ENCODE measurements at regions not wholly inside any gene's neighbourhood (a gene's known extent, or its start where the extent isn't known, plus 50 kb on each side); places are given as distances from the start of the nearest gene placed in this dataset.

DNA sequence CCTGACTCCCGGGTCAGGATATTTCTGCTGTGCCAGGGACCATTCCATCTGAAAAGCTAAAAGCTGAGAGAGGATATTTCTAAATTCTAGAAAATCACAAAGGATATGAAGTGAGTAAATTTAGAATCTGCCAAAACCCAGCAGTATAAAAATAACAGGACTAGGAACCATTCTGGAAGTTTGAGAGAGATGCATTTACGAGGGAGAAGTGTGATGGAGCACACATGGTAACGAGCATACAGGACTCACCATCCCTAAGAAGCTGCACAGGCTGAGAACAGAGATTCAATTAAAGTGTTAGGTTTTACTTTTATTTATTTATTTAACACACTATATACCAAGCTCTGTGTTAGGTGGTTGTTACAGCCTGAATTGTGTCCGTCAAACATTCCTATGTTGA lies 116.3 kb downstream of the GLUL start:
- Mint-ChIP-seq H3K36me3 (ENCODE audit: low read depth) (no peaks in the 10 kb centered on the region), H3K27me3 (ENCODE audit: low read depth) (no peaks in the 10 kb centered on the region), H3K4me3 (no peak overlapping the region), H3K9me3 (no peaks in the 10 kb centered on the region), H3K4me1 (no peaks in the 10 kb centered on the region), H3K27ac (no peak overlapping the region)
- TF ChIP-seq, protein P1, sequence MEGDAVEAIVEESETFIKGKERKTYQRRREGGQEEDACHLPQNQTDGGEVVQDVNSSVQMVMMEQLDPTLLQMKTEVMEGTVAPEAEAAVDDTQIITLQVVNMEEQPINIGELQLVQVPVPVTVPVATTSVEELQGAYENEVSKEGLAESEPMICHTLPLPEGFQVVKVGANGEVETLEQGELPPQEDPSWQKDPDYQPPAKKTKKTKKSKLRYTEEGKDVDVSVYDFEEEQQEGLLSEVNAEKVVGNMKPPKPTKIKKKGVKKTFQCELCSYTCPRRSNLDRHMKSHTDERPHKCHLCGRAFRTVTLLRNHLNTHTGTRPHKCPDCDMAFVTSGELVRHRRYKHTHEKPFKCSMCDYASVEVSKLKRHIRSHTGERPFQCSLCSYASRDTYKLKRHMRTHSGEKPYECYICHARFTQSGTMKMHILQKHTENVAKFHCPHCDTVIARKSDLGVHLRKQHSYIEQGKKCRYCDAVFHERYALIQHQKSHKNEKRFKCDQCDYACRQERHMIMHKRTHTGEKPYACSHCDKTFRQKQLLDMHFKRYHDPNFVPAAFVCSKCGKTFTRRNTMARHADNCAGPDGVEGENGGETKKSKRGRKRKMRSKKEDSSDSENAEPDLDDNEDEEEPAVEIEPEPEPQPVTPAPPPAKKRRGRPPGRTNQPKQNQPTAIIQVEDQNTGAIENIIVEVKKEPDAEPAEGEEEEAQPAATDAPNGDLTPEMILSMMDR (IDR thresholded peaks at IDR 0.05; ENCODE audit: unreplicated experiment in 3 of 3) = no peak

DNA sequence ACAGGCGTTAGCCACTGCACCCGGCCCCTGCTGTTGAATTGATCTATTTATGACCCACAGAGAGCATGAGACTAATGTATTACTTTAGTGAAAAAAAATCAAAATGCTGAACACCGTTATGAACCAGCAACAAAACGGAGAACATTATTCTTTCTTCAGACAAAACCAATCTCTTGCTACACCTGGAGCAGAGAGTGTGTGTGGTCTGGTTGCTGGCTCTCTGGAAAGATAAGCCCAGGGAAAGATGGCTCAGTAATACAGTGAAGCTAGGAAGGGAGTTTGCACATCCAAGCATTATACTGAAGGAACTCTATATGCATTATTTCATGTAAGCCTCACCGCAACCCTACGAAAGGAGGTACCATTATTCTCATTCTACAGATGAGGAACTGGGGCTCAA lies 117.0 kb downstream of the GLUL start:
- no peak overlapping the region for H3K27ac Mint-ChIP-seq
- no peaks in the 10 kb centered on the region for H3K27me3 Mint-ChIP-seq (ENCODE audit: low read depth)
- no peaks in the 10 kb centered on the region for H3K36me3 Mint-ChIP-seq (ENCODE audit: low read depth)
- TF ChIP-seq, protein P1 (IDR thresholded peaks at IDR 0.05; ENCODE audit: unreplicated experiment in 3 of 3) = no peak
- no peaks in the 10 kb centered on the region for H3K9me3 Mint-ChIP-seq
- no peak overlapping the region for H3K4me3 Mint-ChIP-seq
- H3K4me1 Mint-ChIP-seq = no peaks in the 10 kb centered on the region

DNA sequence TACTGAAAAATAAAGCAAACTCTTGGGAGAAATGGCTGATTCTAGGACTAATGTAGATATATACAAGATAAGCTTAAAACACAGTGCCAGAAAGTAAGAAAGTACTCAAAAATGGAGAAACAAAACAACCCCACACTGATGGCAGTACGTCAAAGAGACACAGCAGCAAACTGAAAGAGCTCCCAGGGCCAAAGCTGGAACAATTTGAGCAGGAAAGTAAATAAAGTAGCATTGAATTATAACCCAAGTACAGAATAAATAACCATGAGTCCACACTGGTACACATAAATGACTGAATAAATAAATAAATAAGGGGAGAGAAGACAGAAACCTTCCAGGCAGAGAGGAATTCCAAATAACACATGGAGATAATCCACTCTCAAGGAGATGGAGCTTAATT lies 120.9 kb downstream of the GLUL start:
- Mint-ChIP-seq H3K4me1 (no peaks in the 10 kb centered on the region), H3K4me3 (no peak overlapping the region), H3K36me3 (ENCODE audit: low read depth) (no peaks in the 10 kb centered on the region), H3K9me3 (no peaks in the 10 kb centered on the region), H3K27me3 (ENCODE audit: low read depth) (no peaks in the 10 kb centered on the region), H3K27ac (no peak overlapping the region)
- TF ChIP-seq, protein P1 (IDR thresholded peaks at IDR 0.05; ENCODE audit: unreplicated experiment in 3 of 3) = no peak

DNA sequence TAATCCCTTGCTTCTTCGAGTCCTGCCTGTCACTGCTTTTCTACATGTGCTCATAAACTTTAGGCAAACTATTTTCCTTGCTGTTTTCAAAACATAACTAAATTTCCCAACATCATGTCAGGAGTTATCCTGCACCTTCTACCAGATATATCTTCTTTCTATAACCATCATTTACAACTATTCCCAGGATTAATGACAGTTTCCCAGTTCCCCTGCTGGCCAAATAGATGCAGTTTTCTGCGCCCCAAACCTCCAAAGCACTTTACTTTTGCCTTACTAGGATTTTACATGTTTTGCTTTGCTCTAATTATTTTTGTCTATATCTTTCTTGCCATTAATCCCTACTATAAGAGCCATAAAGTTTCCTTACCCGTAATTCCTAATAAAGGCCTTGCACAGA lies 122.5 kb downstream of the GLUL start:
- no peaks in the 10 kb centered on the region for H3K9me3 Mint-ChIP-seq
- H3K27ac Mint-ChIP-seq = no peak overlapping the region
- TF ChIP-seq, protein P1 (IDR thresholded peaks at IDR 0.05; ENCODE audit: unreplicated experiment in 3 of 3) = no peak
- H3K27me3 Mint-ChIP-seq (ENCODE audit: low read depth) = no peaks in the 10 kb centered on the region
- H3K4me1 Mint-ChIP-seq = no peaks in the 10 kb centered on the region
- H3K36me3 Mint-ChIP-seq (ENCODE audit: low read depth) = no peaks in the 10 kb centered on the region
- H3K4me3 Mint-ChIP-seq = no peak overlapping the region

DNA sequence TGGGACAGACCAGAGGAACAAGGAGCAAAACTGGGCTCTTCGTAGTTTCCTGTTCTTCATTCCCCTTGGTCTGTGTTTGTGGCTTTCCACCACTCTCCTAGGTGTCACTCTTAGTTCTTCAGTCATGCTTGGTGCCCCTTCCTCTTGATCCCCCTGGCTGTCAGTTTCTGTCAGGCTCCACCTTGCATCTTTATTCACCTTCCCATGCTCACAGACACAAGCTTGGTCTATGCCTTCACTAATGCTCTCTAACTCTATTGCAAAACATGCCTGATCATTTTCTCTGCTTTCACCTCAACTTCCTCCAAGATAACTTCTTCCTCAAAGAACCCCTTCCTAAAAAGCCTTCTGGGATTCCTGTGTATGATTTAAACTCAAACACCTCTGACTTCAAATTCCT lies 122.9 kb downstream of the GLUL start:
- Mint-ChIP-seq H3K27me3 (ENCODE audit: low read depth) (no peaks in the 10 kb centered on the region), H3K27ac (no peak overlapping the region), H3K4me3 (no peak overlapping the region), H3K4me1 (no peaks in the 10 kb centered on the region), H3K36me3 (ENCODE audit: low read depth) (no peaks in the 10 kb centered on the region), H3K9me3 (no peaks in the 10 kb centered on the region)
- TF ChIP-seq, protein P1 (IDR thresholded peaks at IDR 0.05; ENCODE audit: unreplicated experiment in 3 of 3) = no peak

DNA sequence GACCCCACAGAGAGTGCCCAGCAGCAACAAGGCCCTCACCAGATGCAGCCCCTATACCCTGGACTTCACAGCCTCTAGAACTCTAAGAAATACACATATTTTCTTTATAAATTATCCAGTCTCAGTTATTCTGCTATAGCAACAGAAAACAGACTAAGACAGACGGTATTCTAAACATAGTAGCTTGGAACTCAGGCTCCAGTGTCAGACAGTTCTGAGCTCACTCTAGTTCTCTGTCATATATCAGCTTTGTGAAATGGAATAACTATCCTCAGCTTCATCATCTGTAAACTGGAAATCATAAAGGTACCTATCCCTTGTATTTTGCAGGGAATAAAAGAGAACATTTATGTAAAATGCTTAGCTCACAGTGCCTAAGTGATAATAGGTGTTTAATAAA lies 127.4 kb downstream of the GLUL start:
- H3K9me3 Mint-ChIP-seq = no peaks in the 10 kb centered on the region
- no peak overlapping the region for H3K27ac Mint-ChIP-seq
- no peaks in the 10 kb centered on the region for H3K27me3 Mint-ChIP-seq (ENCODE audit: low read depth)
- H3K4me3 Mint-ChIP-seq = no peak overlapping the region
- no peaks in the 10 kb centered on the region for H3K4me1 Mint-ChIP-seq
- TF ChIP-seq, protein P1 (IDR thresholded peaks at IDR 0.05; ENCODE audit: unreplicated experiment in 3 of 3) = no peak
- no peaks in the 10 kb centered on the region for H3K36me3 Mint-ChIP-seq (ENCODE audit: low read depth)
